OCI-LY1 (cell line): ENCODE measurements at regions not wholly inside any gene's neighbourhood (a gene's known extent, or its start where the extent isn't known, plus 50 kb on each side); places are given as distances from the start of the nearest gene placed in this dataset.

Source experiments
- H2AFZ ChIP-seq: fragments of 200-600 bp; sonication (generic), shearing (Covaris generic); 2 replicates; pipeline ENCODE4 v1.6.0; 2014; ENCODE audit warnings: antibody characterized with exemption, mild to moderate bottlenecking, low read length
- H3F3A ChIP-seq: fragments of 200-600 bp; sonication (generic), shearing (Covaris generic); 2 replicates; pipeline ENCODE4 v1.6.0; 2014; ENCODE audit warnings: mild to moderate bottlenecking, antibody characterized with exemption, low read length, moderate library complexity; ENCODE audit not compliant: insufficient read depth
- H3K27ac ChIP-seq: fragments of 200-600 bp; sonication (generic); 2 replicates; pipeline ENCODE4 v1.5.1; 2014; ENCODE audit warnings: low read length, mixed run types, mild to moderate bottlenecking, low read depth; ENCODE audit not compliant: poor library complexity, severe bottlenecking
- H3K27me3 ChIP-seq: fragments of 200-600 bp; sonication (generic); 2 replicates; pipeline ENCODE4 v1.6.0; 2014; ENCODE audit warnings: antibody characterized with exemption, mild to moderate bottlenecking, low read length, moderate library complexity; ENCODE audit not compliant: insufficient read depth
- H3K36me3 ChIP-seq: fragments of 200-600 bp; sonication (generic); 2 replicates; pipeline ENCODE4 v1.6.1; 2014; ENCODE audit warnings: mild to moderate bottlenecking, antibody characterized with exemption, low read length, moderate library complexity, mixed read lengths; ENCODE audit not compliant: insufficient read depth
- H3K4me1 ChIP-seq: fragments of 200-600 bp; sonication (generic); 2 replicates; pipeline ENCODE4 v1.5.1; 2014; ENCODE audit warnings: mild to moderate bottlenecking, low read length, moderate library complexity; ENCODE audit not compliant: insufficient read depth, severe bottlenecking
- H3K4me2 ChIP-seq: fragments of 200-600 bp; sonication (generic), shearing (Covaris generic); 2 replicates; pipeline ENCODE4 v1.6.1; 2014; ENCODE audit warnings: low read length
- H3K4me3 ChIP-seq: fragments of 200-600 bp; sonication (generic); 2 replicates; pipeline ENCODE4 v1.5.1; 2014; ENCODE audit warnings: low read length, low read depth, mild to moderate bottlenecking, mixed read lengths; ENCODE audit not compliant: poor library complexity, severe bottlenecking
- H3K79me2 ChIP-seq: fragments of 200-600 bp; shearing (Covaris generic); 2 replicates; pipeline ENCODE4 v1.6.1; 2016; ENCODE audit warnings: mixed run types, low read length, mixed read lengths; ENCODE audit not compliant: insufficient read depth
- H3K9ac ChIP-seq: fragments of 200-600 bp; sonication (generic), shearing (Covaris generic); 2 replicates; pipeline ENCODE4 v1.6.1; 2014; ENCODE audit warnings: mild to moderate bottlenecking, low read length, mixed read lengths
- H3K9me2 ChIP-seq: fragments of 200-600 bp; sonication (generic), shearing (Covaris generic); 2 replicates; pipeline ENCODE4 v1.6.1; 2014; ENCODE audit warnings: low read depth, mild to moderate bottlenecking, low read length, mixed read lengths
- H3K9me3 ChIP-seq: fragments of 200-600 bp; shearing (Covaris generic); 2 replicates; pipeline ENCODE4 v1.6.1; 2014; ENCODE audit warnings: low read length, mixed read lengths
- H4K20me1 ChIP-seq: fragments of 200-600 bp; sonication (generic), shearing (Covaris generic); 2 replicates; pipeline ENCODE4 v1.6.0; 2016; ENCODE audit warnings: mild to moderate bottlenecking, low read length; ENCODE audit not compliant: insufficient read depth
- EZH2 ChIP-seq: fragments of 200-600 bp; sonication (generic), shearing (Covaris generic); IDR thresholded peaks from 2 replicates; pipeline ENCODE4 v1.8.0; 2017; ENCODE audit warnings: borderline replicate concordance, mixed run types, mild to moderate bottlenecking, antibody characterized with exemption, low read length, moderate library complexity, mixed read lengths
- TF ChIP-seq, protein P1 (sequence below): fragments of 200-600 bp; sonication (generic), shearing (Covaris generic); IDR thresholded peaks from 2 replicates; pipeline ENCODE4 v1.5.1; 2017; ENCODE audit warnings: mild to moderate bottlenecking, antibody characterized with exemption, low read length, moderate library complexity, mixed read lengths

GRCh38 chr4:129353490-129353889, 257.5 kb downstream of the C4orf33 start:
- Histone ChIP-seq H3K4me3 (no peak overlapping the region), H2AFZ (no peak overlapping the region), H3K9me2 (no peaks in the 10 kb centered on the region), H3K27me3 (no peaks in the 10 kb centered on the region), H3F3A (no peaks in the 10 kb centered on the region), H3K9ac (no peak overlapping the region), H3K79me2 (no peaks in the 10 kb centered on the region), H3K4me2 (no peak overlapping the region), H3K4me1 (no peaks in the 10 kb centered on the region), H3K9me3 (no peaks in the 10 kb centered on the region), H3K36me3 (no peaks in the 10 kb centered on the region), H4K20me1 (no peaks in the 10 kb centered on the region), H3K27ac (no peak overlapping the region)
- TF ChIP-seq, protein P1, sequence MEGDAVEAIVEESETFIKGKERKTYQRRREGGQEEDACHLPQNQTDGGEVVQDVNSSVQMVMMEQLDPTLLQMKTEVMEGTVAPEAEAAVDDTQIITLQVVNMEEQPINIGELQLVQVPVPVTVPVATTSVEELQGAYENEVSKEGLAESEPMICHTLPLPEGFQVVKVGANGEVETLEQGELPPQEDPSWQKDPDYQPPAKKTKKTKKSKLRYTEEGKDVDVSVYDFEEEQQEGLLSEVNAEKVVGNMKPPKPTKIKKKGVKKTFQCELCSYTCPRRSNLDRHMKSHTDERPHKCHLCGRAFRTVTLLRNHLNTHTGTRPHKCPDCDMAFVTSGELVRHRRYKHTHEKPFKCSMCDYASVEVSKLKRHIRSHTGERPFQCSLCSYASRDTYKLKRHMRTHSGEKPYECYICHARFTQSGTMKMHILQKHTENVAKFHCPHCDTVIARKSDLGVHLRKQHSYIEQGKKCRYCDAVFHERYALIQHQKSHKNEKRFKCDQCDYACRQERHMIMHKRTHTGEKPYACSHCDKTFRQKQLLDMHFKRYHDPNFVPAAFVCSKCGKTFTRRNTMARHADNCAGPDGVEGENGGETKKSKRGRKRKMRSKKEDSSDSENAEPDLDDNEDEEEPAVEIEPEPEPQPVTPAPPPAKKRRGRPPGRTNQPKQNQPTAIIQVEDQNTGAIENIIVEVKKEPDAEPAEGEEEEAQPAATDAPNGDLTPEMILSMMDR: peak; percentile 9; the same call in 1 of the 2 replicates
- TF ChIP-seq EZH2: no peak

GRCh38 chr4:129355031-129355430, 259.1 kb downstream of the C4orf33 start:
- no peaks in the 10 kb centered on the region for H3K27me3 ChIP-seq
- no peak overlapping the region for H3K4me2 ChIP-seq
- H3K9me2 ChIP-seq: no peaks in the 10 kb centered on the region
- no peak overlapping the region for H3K4me3 ChIP-seq
- H3K9ac ChIP-seq: no peak overlapping the region
- H3K9me3 ChIP-seq: no peaks in the 10 kb centered on the region
- H3K4me1 ChIP-seq: no peaks in the 10 kb centered on the region
- H3F3A ChIP-seq: no peaks in the 10 kb centered on the region
- TF ChIP-seq, protein P1: no peak
- no peak for TF ChIP-seq EZH2
- H3K36me3 ChIP-seq: no peaks in the 10 kb centered on the region
- no peak overlapping the region for H3K27ac ChIP-seq
- H3K79me2 ChIP-seq: no peaks in the 10 kb centered on the region
- no peak overlapping the region for H2AFZ ChIP-seq
- H4K20me1 ChIP-seq: no peaks in the 10 kb centered on the region

- Histone ChIP-seq H3K4me1 (no peaks in the 10 kb centered on the region), H2AFZ (no peak overlapping the region), H4K20me1 (no peaks in the 10 kb centered on the region), H3K36me3 (no peaks in the 10 kb centered on the region), H3K27me3 (no peaks in the 10 kb centered on the region), H3K9ac (no peak overlapping the region), H3K9me3 (no peaks in the 10 kb centered on the region), H3K4me2 (no peak overlapping the region), H3K79me2 (no peaks in the 10 kb centered on the region), H3K4me3 (no peak overlapping the region), H3K27ac (no peak overlapping the region), H3K9me2 (no peaks in the 10 kb centered on the region), H3F3A (no peaks in the 10 kb centered on the region)
- TF ChIP-seq, protein P1: no peak
- TF ChIP-seq EZH2: no peak
These were observed 259.6 kb downstream of the C4orf33 start for GRCh38 chr4:129355516-129355915.
